Heart right ventricle (tissue), 16 donors: ENCODE measurements at regions not wholly inside any gene's neighbourhood (a gene's known extent, or its start where the extent isn't known, plus 50 kb on each side); places are given as distances from the start of the nearest gene placed in this dataset.

ENCODE experiments used
- ATAC-seq, 8 donors: fragments of 200-7000 bp; cut with Tn5 transposase; one replicate each; pipeline ENCODE4 v1.9.1; 2020; ENCODE audit warnings: mild to moderate bottlenecking in 8 of 8, moderate library complexity in 8 of 8, moderate number of reproducible peaks in 1 of 8
- DNase-seq, 2 donors: peaks; one replicate each; pipeline ENCODE4 v3.0.0-alpha.2; 2020
- H3K27ac ChIP-seq, 10 donors: fragments of 200-600 bp; sonication (generic) in 2 of 10; one replicate each; pipeline versions ENCODE4 v1.5.0 to v1.8.0; 2020 to 2022; ENCODE audit warnings: mild to moderate bottlenecking in 3 of 10
- H3K27me3 ChIP-seq, 7 donors: fragments of 200-600 bp; one replicate each; pipeline ENCODE4 v1.8.0; 2021 to 2022; ENCODE audit warnings: mild to moderate bottlenecking in 2 of 7
- H3K36me3 ChIP-seq, 9 donors: fragments of 200-600 bp; sonication (generic) in 1 of 9; one replicate each; pipeline versions ENCODE4 v1.5.0 to v1.8.0; 2020 to 2022; ENCODE audit warnings: mild to moderate bottlenecking in 2 of 9
- H3K4me1 ChIP-seq, 9 donors: fragments of 200-600 bp; sonication (generic) in 1 of 9; one replicate each; pipeline versions ENCODE4 v1.5.0 to v1.8.0; 2020 to 2022; ENCODE audit warnings: mild to moderate bottlenecking in 4 of 9
- H3K4me3 ChIP-seq, 10 donors: fragments of 200-600 bp; sonication (generic) in 2 of 10; one replicate each; pipeline versions ENCODE4 v1.5.0 to v1.8.0; 2020 to 2022; ENCODE audit warnings: mild to moderate bottlenecking in 7 of 10, moderate library complexity in 2 of 10
- H3K9me3 ChIP-seq, 11 donors: fragments of 200-600 bp in 10 of 11; sonication (generic) in 2 of 11; one replicate each; pipeline versions ENCODE4 v1.5.0 to v1.8.0; 2013 to 2022; ENCODE audit warnings: mild to moderate bottlenecking in 2 of 11, control low read depth in 1 of 11, moderate library complexity in 1 of 11
- CTCF ChIP-seq, 9 donors: fragments of 200-600 bp; sonication (generic) in 2 of 9; IDR thresholded peaks; one replicate each; pipeline versions ENCODE4 v1.5.0 to v1.8.0; 2021 to 2022; ENCODE audit warnings: antibody characterized with exemption in 9 of 9, mild to moderate bottlenecking in 5 of 9, moderate library complexity in 1 of 9
- WGBS, 2 donors: extraction: QIAGEN DNeasy Blood & Tissue Kit; methylation state at CpG; one replicate each; pipeline ENCODE4 v1.1.7; 2013; ENCODE audit warnings: inconsistent platforms in 1 of 2; 5-methylcytosine and 5-hydroxymethylcytosine counted together
- intact Hi-C, 10 donors: fragments of 100-400 bp; cut with DNase I; formaldehyde crosslinking; loops; one replicate each; pipeline versions ENCODE4 v1.11.1 to v1.14.2; 2022
- donor health status: Arrhythmogenic right ventricular cardiomyopathy.
- donor health status: ischemic (EF 13 %, LVEDD 7.1; RV severe dilation, severe dysfunction).
- donor health status: healthy with polysubstance abuse.
- donor health status: DM: no; HTN: yes; CAD: no.
- donor health status: DM: no; HTN: no; CAD: no.
- donor health status: ischemic (EF 25% LVEDD 6.9; RV normal size, moderate dysfunction).
- donor health status: ischemic (EF 25% LVEDD 5.7; RV mildly dilated, moderate dysfunction).
- donor health status: healthy.
- donor health status: DM: yes; HTN: yes; CAD: no.
- donor health status: Ischemic cardiomyopathy.
- donor health status: ischemic (EF 35%, LVEDD 5.7; RV mildly dilated, moderate dysfunction).
- donor health status: nonischemic (EF 11% LVEDD 7.7; RV severe dilation, severe dysfunction).
- donor health status: DM: yes; HTN: yes; CAD: no.
- donor health status: PGD.
- donor health status: ischemic (EF 29% LVEDD 5.4; RV normal size, mild dysfunction).
- donor health status: nonischemic (EF 23%, LVEDD 6.1; RV moderate dilation, normal function).

GRCh38 chr4:125389713-125390112 lies 75.0 kb downstream of the FAT4 start:
- no peaks in the 10 kb centered on the region for H3K36me3 ChIP-seq
- no peaks in the 10 kb centered on the region for H3K27me3 ChIP-seq
- H3K9me3 ChIP-seq = no peaks in the 10 kb centered on the region
- DNase-seq = no peak
- H3K4me3 ChIP-seq = peak overlapping the region in 2 of 10 donors; percentile 1 to 21
- intact Hi-C loops = loop anchor here in 4 of 10 donors (2.0 to 5.0 kb wide), 4 partner anchors 43 to 72 kb away; no protein-coding TSS in a partner anchor
- TF ChIP-seq CTCF (IDR thresholded peaks at IDR 0.05) = no peak
- peaks cover 0 to 64% (median 40%) of the 10 kb centered on the region in 9 donors for H3K4me1 ChIP-seq
- H3K27ac ChIP-seq = peak overlapping the region; percentile 6 to 85 (median 71)
- peak in 7 of 8 donors; percentile 53 to 88 (median 82) for ATAC-seq
- WGBS, 2 donors = 29 to 34% methylated on average over 3 of the region's 3 CpGs

GRCh38 chr4:125390126-125390525 lies 75.4 kb downstream of the FAT4 start:
- 60 to 72% methylated on average over 4 of the region's 4 CpGs for WGBS, 2 donors
- ATAC-seq = peak; percentile 81 to 95 (median 91)
- Histone ChIP-seq H3K9me3 (no peaks in the 10 kb centered on the region), H3K27me3 (no peaks in the 10 kb centered on the region), H3K36me3 (no peaks in the 10 kb centered on the region), H3K27ac (peak overlapping the region; percentile 6 to 85 (median 71)), H3K4me3 (peak overlapping the region in 2 of 10 donors; percentile 1 to 21), H3K4me1 (peaks cover 0 to 68% (median 43%) of the 10 kb centered on the region in 9 donors)
- TF ChIP-seq CTCF (IDR thresholded peaks at IDR 0.05) = no peak
- peak in 1 of 2 donors; percentile 40 for DNase-seq
- intact Hi-C loops = loop anchor here in 4 of 10 donors (2.0 to 5.0 kb wide), 3 partner anchors 42 to 73 kb away; no protein-coding TSS in a partner anchor

- intact Hi-C loops = loop anchor here in 4 of 10 donors (2.0 to 5.0 kb wide), 3 partner anchors 42 to 73 kb away; no protein-coding TSS in a partner anchor
- TF ChIP-seq CTCF (IDR thresholded peaks at IDR 0.05) = no peak
- no peak for ATAC-seq
- Histone ChIP-seq H3K27me3 (no peaks in the 10 kb centered on the region), H3K36me3 (no peaks in the 10 kb centered on the region), H3K4me3 (peak overlapping the region in 1 of 10 donors; percentile 21), H3K27ac (peak overlapping the region in 9 of 10 donors; percentile 30 to 85 (median 71)), H3K9me3 (no peaks in the 10 kb centered on the region), H3K4me1 (peaks cover 0 to 71% (median 43%) of the 10 kb centered on the region in 9 donors)
- no peak for DNase-seq
Observed at GRCh38 chr4:125390727-125391126, 76.0 kb downstream of the FAT4 start.

- no peak for ATAC-seq
- no peaks in the 10 kb centered on the region for H3K9me3 ChIP-seq
- no peak for DNase-seq
- H3K4me3 ChIP-seq = no peak overlapping the region
- no peak for TF ChIP-seq CTCF (IDR thresholded peaks at IDR 0.05)
- 15 to 30% methylated on average over 1 of the region's 1 CpG for WGBS, 2 donors
- no peaks in the 10 kb centered on the region for H3K27me3 ChIP-seq
- peaks cover 0 to 74% (median 42%) of the 10 kb centered on the region in 9 donors for H3K4me1 ChIP-seq
- peak overlapping the region in 4 of 10 donors; percentile 16 to 77 (median 41) for H3K27ac ChIP-seq
- intact Hi-C loops = loop anchor here in 3 of 10 donors (5.0 kb wide), 2 partner anchors 40 to 75 kb away; no protein-coding TSS in a partner anchor
- no peaks in the 10 kb centered on the region for H3K36me3 ChIP-seq
Observed at GRCh38 chr4:125392694-125393093, 77.9 kb downstream of the FAT4 start.
